ENCODE measurements at regions not wholly inside any gene's neighbourhood (a gene's known extent, or its start where the extent isn't known, plus 50 kb on each side); places are given as distances from the start of the nearest gene placed in this dataset.

GRCh38 chr10:108445746-108446145, 1281.2 kb upstream of the SORCS1 start:
- Histone ChIP-seq H3K27me3 (no peaks in the 10 kb centered on the region), H3K36me3 (replicated peaks; ENCODE audit: insufficient read depth, low read depth) (no peaks in the 10 kb centered on the region), H3K9me2 (replicated peaks; ENCODE audit: insufficient read depth) (no peaks in the 10 kb centered on the region), H3K9me3 (ENCODE audit: low read depth) (no peaks in the 10 kb centered on the region), H4K20me1 (ENCODE audit: insufficient read depth, poor library complexity, severe bottlenecking) (no peaks in the 10 kb centered on the region), H2AFZ (no peak overlapping the region), H3K27ac (no peak overlapping the region), H3K4me3 (no peak overlapping the region), H3K79me2 (no peaks in the 10 kb centered on the region), H3K4me2 (no peak overlapping the region), H3K4me1 (ENCODE audit: insufficient read depth) (no peaks in the 10 kb centered on the region)
- TF ChIP-seq EZH2phosphoT487 (IDR thresholded peaks at IDR 0.05; ENCODE audit: low read depth, severe bottlenecking, unreplicated experiment) (no peak), EZH2 (IDR thresholded peaks at IDR 0.05; ENCODE audit: borderline replicate concordance) (no peak), CTCF (IDR thresholded peaks at IDR 0.05; ENCODE audit: poor library complexity) (no peak)
- WGBS (ENCODE audit: low lambda C conversion rate, missing lambda C conversion rate) = 83% methylated on average over 3 of the region's 3 CpGs
- no peak for DNase-seq (ENCODE audit: low spot score)

GRCh38 chr10:108443636-108444035, 1279.1 kb upstream of the SORCS1 start:
- TF ChIP-seq EZH2phosphoT487 (IDR thresholded peaks at IDR 0.05; ENCODE audit: low read depth, severe bottlenecking, unreplicated experiment) (no peak), EZH2 (IDR thresholded peaks at IDR 0.05; ENCODE audit: borderline replicate concordance) (no peak), CTCF (IDR thresholded peaks at IDR 0.05; ENCODE audit: poor library complexity) (no peak)
- no peak overlapping the region for H2AFZ ChIP-seq
- no peaks in the 10 kb centered on the region for H3K27me3 ChIP-seq
- H3K9me3 ChIP-seq (ENCODE audit: low read depth) = no peaks in the 10 kb centered on the region
- no peaks in the 10 kb centered on the region for H3K9me2 ChIP-seq (replicated peaks; ENCODE audit: insufficient read depth)
- no peak for DNase-seq (ENCODE audit: low spot score)
- 86% methylated on average over 2 of the region's 2 CpGs for WGBS (ENCODE audit: low lambda C conversion rate, missing lambda C conversion rate)
- H3K79me2 ChIP-seq = no peaks in the 10 kb centered on the region
- H3K27ac ChIP-seq = no peak overlapping the region
- no peaks in the 10 kb centered on the region for H4K20me1 ChIP-seq (ENCODE audit: insufficient read depth, poor library complexity, severe bottlenecking)
- H3K4me2 ChIP-seq = no peak overlapping the region
- H3K4me1 ChIP-seq (ENCODE audit: insufficient read depth) = no peaks in the 10 kb centered on the region
- no peak overlapping the region for H3K4me3 ChIP-seq
- H3K36me3 ChIP-seq (replicated peaks; ENCODE audit: insufficient read depth, low read depth) = no peaks in the 10 kb centered on the region

GRCh38 chr10:108439397-108439796, 1274.9 kb upstream of the SORCS1 start:
- TF ChIP-seq EZH2 (IDR thresholded peaks at IDR 0.05; ENCODE audit: borderline replicate concordance) = no peak
- peak; percentile 13 for TF ChIP-seq CTCF (IDR thresholded peaks at IDR 0.05; ENCODE audit: poor library complexity)
- H4K20me1 ChIP-seq (ENCODE audit: insufficient read depth, poor library complexity, severe bottlenecking) = no peaks in the 10 kb centered on the region
- no peak overlapping the region for H3K27ac ChIP-seq
- no peaks in the 10 kb centered on the region for H3K4me1 ChIP-seq (ENCODE audit: insufficient read depth)
- no peaks in the 10 kb centered on the region for H3K9me3 ChIP-seq (ENCODE audit: low read depth)
- no peak overlapping the region for H2AFZ ChIP-seq
- no peaks in the 10 kb centered on the region for H3K36me3 ChIP-seq (replicated peaks; ENCODE audit: insufficient read depth, low read depth)
- H3K27me3 ChIP-seq = no peaks in the 10 kb centered on the region
- 95% methylated on average over 1 of the region's 1 CpG for WGBS (ENCODE audit: low lambda C conversion rate, missing lambda C conversion rate)
- H3K79me2 ChIP-seq = no peaks in the 10 kb centered on the region
- H3K4me3 ChIP-seq = no peak overlapping the region
- no peak overlapping the region for H3K4me2 ChIP-seq
- DNase-seq (ENCODE audit: low spot score) = no peak
- no peaks in the 10 kb centered on the region for H3K9me2 ChIP-seq (replicated peaks; ENCODE audit: insufficient read depth)

GRCh38 chr10:108436096-108436495, 1271.6 kb upstream of the SORCS1 start:
- no peak for DNase-seq (ENCODE audit: low spot score)
- TF ChIP-seq EZH2 (IDR thresholded peaks at IDR 0.05; ENCODE audit: borderline replicate concordance) = no peak
- no peak for TF ChIP-seq EZH2phosphoT487 (IDR thresholded peaks at IDR 0.05; ENCODE audit: low read depth, severe bottlenecking, unreplicated experiment)
- TF ChIP-seq CTCF (IDR thresholded peaks at IDR 0.05; ENCODE audit: poor library complexity) = no peak
- H3K4me1 ChIP-seq (ENCODE audit: insufficient read depth) = no peaks in the 10 kb centered on the region
- no peaks in the 10 kb centered on the region for H3K9me2 ChIP-seq (replicated peaks; ENCODE audit: insufficient read depth)
- H3K27ac ChIP-seq = no peak overlapping the region
- no peak overlapping the region for H2AFZ ChIP-seq
- 93% methylated on average over 6 of the region's 6 CpGs for WGBS (ENCODE audit: low lambda C conversion rate, missing lambda C conversion rate)
- no peak overlapping the region for H3K4me3 ChIP-seq
- no peak overlapping the region for H3K4me2 ChIP-seq
- no peaks in the 10 kb centered on the region for H3K27me3 ChIP-seq
- H4K20me1 ChIP-seq (ENCODE audit: insufficient read depth, poor library complexity, severe bottlenecking) = no peaks in the 10 kb centered on the region
- no peaks in the 10 kb centered on the region for H3K9me3 ChIP-seq (ENCODE audit: low read depth)
- no peaks in the 10 kb centered on the region for H3K79me2 ChIP-seq
- no peaks in the 10 kb centered on the region for H3K36me3 ChIP-seq (replicated peaks; ENCODE audit: insufficient read depth, low read depth)
